ENCODE measurements at regions not wholly inside any gene's neighbourhood (a gene's known extent, or its start where the extent isn't known, plus 50 kb on each side); places are given as distances from the start of the nearest gene placed in this dataset.

DNA sequence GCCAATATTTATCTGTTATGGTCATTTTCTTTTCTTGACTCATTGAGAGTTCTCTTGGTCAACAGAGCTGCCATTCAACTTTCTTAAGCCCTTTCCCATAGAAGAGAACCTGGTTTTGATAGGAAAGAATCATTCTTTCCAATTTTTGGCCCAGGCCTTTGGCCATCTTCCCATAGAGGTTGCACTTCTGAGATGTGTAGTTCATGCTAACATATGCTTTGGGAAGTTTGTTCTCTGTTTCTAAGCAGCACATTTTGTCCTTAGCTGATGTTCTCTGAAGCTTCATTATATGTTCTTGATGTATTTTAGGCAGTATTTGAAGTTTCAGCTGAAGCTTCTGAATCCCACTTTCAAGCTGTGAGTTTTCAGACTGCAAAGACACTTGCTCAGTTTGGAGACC lies 161.1 kb downstream of the VEGFC start:
- Histone ChIP-seq H3K27me3 (replicated peaks; ENCODE audit: control insufficient read depth, insufficient read depth, low read length) (no peaks in the 10 kb centered on the region; the same call in 1 of the 2 replicates), H3K36me3 (ENCODE audit: control insufficient read depth, insufficient read depth, low read length) (no peaks in the 10 kb centered on the region), H3K4me3 (replicated peaks; ENCODE audit: low read depth, low read length) (no peak overlapping the region)
- TF ChIP-seq, protein P1, sequence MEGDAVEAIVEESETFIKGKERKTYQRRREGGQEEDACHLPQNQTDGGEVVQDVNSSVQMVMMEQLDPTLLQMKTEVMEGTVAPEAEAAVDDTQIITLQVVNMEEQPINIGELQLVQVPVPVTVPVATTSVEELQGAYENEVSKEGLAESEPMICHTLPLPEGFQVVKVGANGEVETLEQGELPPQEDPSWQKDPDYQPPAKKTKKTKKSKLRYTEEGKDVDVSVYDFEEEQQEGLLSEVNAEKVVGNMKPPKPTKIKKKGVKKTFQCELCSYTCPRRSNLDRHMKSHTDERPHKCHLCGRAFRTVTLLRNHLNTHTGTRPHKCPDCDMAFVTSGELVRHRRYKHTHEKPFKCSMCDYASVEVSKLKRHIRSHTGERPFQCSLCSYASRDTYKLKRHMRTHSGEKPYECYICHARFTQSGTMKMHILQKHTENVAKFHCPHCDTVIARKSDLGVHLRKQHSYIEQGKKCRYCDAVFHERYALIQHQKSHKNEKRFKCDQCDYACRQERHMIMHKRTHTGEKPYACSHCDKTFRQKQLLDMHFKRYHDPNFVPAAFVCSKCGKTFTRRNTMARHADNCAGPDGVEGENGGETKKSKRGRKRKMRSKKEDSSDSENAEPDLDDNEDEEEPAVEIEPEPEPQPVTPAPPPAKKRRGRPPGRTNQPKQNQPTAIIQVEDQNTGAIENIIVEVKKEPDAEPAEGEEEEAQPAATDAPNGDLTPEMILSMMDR (IDR thresholded peaks at IDR 0.05; ENCODE audit: insufficient read depth, low read length, poor library complexity, severe bottlenecking) = no peak
- no peak for DNase-seq (ENCODE audit: extremely low read depth, insufficient read length)
